ENCODE measurements at regions not wholly inside any gene's neighbourhood (a gene's known extent, or its start where the extent isn't known, plus 50 kb on each side); places are given as distances from the start of the nearest gene placed in this dataset.

- DNase-seq (ENCODE audit: low read depth): no peak
These were observed 133.4 kb downstream of the ESM1 start for GRCh38 chr5:54852007-54852406.

DNA sequence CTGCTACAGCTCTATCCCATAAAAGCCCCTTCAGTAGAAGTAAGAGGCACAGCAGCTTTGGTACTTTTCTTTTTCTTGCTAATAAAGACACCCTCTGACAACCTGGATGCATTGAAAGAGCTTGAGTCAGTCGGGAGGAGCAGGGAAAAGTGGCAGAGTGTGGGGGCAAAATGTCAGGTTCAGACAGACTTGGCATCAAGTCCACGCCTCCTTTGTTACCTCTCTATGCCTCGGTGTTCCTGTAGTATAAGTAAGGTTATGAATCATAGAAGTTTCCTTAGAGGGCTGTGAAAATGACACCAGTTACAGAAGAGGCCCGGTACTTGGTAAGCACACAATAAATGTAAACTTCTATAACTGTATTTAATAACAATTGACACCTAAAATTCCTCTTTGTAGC is 133.9 kb downstream of the ESM1 start:
- DNase-seq (ENCODE audit: low read depth): no peak

DNA sequence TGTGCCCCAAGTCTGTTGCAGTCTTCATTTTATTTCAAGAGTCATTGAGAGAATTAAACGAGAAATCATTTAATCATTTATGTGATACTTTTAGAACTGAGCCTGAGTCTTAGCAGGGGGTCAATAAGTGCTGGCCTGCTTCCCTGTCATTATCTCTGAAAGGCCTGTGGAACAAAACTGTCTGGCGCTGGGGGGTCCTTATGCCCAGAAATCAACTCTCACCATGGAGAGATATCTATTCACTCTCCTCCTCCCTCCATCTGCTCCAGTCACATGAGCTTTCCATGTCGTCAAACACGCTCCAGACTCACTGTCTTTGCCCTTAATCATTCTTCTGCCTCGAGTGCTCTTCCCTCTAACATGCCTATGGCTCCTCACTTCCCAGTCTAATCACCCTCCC is 136.8 kb downstream of the ESM1 start:
- no peak for DNase-seq (ENCODE audit: low read depth)

GRCh38 chr5:54845567-54845941 is 139.8 kb downstream of the ESM1 start:
- DNase-seq (ENCODE audit: low read depth): no peak

DNA sequence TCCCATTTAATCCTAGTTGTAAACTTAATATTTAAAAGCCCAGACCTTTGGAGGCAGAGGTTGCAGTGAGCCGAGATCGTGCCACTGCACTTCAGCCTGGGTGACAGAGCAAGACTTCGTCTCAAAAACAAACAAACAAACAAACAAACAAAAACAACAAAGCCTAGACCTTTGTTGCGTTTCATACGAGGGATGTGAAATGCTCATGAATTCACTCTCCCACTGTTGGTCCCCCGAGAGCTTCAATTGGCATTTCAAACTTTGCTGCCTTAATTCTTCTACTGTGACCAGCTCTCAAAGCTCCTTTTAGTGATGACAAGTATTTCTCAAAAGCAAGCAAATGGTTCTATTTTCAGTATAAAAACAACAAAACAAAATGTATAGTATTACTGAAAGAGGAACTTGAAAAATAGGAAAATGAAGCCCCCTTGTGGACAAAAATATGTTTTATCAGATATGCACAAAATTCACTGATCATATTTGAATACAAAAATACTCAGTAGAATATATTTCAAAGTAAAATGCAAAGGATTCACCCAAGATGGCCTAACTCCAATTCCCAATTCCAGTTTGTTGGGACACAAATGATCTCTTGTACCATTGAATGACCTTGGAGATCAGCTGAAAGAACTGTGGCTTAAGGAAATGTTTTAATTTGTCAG is 140.4 kb downstream of the ESM1 start:
- no peak for DNase-seq (ENCODE audit: low read depth)

DNA sequence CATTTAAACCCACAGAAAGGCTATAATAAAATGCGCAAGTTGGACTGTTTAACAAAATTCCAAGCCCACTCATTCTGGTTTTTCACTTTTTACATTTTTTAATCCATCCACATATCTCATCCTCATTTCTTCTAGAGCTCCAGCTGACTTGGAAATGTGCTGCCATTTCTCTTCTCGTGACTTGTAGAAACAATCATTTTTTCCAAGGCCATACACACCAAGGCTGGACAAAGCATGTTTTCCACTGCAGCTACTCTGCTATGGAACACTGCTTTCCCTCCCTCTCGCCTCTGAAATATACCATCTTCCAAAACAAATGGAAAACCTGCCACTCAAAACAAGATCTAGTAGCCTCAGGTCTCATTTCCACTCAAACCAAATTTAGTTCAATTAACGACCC is 141.1 kb downstream of the ESM1 start:
- no peak for DNase-seq (ENCODE audit: low read depth)

DNA sequence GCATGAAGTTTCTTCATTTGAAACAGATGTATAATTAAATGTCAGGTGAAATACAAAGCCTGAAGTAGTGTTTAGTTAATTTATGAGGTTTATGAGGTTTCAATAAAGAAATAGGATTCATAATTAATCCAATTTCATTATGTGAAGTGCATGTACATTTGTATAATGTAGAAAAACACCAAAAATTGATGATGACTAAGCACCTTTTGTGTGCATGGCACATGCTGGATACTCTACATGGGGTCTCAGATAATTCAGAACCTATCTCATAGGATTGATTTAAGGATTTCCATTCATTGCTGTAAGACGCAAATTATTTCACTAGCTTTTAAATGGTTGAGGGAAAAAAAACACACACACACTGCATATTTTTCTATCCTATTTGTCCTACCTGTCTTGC is 143.9 kb downstream of the ESM1 start:
- DNase-seq (ENCODE audit: low read depth): no peak

DNA sequence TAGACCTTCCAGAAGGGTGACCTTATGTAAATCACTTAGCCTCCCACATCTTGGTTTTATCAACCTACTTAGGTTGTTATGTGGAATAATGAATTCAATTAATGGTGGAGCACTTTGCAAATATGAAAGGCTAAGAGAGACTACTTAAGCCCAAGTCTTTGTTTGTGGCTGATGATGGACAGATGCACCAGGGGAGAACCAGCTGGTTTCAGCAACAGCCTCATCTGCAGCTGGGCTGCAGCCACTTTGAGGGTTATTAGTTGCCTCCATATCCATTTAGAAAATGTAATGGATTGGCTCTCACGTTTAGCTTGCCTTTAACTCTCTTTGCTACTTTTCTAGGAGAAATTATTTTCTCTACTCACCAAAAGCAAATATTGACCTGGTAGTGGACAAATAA is 146.6 kb downstream of the ESM1 start:
- no peak for DNase-seq (ENCODE audit: low read depth)

DNA sequence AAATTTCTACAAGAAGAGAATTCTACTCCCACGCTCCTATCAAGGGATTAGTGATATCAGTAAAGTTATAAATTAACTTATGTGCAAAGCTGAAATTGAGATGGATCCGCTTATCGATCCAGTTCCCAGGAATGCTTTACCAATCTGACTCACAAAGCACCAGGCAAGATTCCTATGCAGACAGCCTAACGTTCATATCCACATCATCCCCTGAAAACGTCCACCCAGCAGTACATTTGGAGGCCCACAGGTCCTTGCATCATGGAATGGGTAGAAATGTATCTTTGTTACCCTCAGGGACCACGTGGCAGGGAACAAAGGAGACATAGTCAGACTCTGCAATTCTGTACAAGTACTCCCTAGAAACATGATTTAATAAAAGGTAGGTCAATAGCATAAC is 147.4 kb downstream of the ESM1 start:
- no peak for DNase-seq (ENCODE audit: low read depth)

GRCh38 chr5:54837093-54837492 is 148.3 kb downstream of the ESM1 start:
- DNase-seq (ENCODE audit: low read depth): no peak

- no peak for DNase-seq (ENCODE audit: low read depth)
These were observed 149.7 kb downstream of the ESM1 start for GRCh38 chr5:54835647-54836046.

GRCh38 chr5:54834121-54834842 is 151.1 kb downstream of the ESM1 start:
- DNase-seq (ENCODE audit: low read depth): no peak

DNA sequence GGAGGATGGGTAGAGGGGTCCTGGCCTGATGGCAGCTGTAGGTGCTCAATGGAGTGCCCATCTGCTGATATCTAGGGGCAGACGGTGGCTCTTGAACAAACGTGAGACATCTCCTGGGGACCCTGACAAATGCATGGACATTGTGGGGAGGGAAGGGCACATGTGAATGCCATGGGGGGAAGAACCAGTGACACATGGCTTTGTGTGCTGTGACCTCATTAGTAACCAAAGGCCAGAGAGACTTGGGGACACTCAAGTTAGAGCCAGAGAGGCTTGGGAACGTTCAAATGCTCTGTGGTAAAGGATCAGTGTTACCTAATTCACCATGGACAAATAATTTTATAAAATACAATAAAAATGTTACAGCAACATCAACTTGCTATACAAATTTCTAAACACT is 151.8 kb downstream of the ESM1 start:
- no peak for DNase-seq (ENCODE audit: low read depth)

DNA sequence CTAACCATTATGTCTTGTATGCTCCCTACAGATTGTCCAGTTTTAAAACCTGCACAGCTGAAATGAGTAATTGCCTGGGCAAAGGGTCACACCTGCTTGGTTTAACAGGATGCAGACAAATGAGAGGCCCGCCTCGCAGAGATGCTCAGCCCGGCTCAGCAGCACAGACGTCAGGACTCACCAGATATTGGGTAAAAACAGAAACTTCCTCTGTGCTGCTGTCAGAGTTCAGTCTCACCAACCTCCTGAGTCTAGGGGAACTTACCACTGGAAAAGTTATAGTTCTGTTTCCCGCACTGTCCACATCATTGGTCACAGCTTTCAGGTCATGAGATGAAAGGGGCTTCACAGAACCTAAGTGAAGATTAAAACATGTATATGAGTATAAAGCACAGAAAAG is 152.5 kb downstream of the ESM1 start:
- DNase-seq (ENCODE audit: low read depth): no peak

- no peak for DNase-seq (ENCODE audit: low read depth)
These were observed 153.3 kb downstream of the ESM1 start for GRCh38 chr5:54832045-54832444.

DNA sequence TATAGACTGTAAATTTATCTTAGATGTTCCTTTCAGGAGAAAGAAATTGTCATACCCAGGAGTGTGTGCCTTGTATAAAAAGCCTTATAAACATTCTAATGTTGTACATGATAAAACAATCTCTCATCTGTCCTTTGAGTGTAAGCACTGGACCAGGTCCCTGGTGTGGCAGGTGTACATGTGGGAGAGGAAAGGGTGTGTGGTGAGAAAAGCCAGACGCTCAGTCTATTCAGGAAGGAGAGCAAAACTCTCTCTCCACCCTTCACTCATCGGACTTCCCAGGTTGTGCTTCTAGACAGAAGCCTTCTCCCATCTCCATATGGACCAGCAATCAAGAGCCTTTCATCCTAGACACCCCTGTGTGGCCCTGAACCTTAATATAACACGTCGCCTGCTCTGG is 154.2 kb downstream of the ESM1 start:
- no peak for DNase-seq (ENCODE audit: low read depth)

DNA sequence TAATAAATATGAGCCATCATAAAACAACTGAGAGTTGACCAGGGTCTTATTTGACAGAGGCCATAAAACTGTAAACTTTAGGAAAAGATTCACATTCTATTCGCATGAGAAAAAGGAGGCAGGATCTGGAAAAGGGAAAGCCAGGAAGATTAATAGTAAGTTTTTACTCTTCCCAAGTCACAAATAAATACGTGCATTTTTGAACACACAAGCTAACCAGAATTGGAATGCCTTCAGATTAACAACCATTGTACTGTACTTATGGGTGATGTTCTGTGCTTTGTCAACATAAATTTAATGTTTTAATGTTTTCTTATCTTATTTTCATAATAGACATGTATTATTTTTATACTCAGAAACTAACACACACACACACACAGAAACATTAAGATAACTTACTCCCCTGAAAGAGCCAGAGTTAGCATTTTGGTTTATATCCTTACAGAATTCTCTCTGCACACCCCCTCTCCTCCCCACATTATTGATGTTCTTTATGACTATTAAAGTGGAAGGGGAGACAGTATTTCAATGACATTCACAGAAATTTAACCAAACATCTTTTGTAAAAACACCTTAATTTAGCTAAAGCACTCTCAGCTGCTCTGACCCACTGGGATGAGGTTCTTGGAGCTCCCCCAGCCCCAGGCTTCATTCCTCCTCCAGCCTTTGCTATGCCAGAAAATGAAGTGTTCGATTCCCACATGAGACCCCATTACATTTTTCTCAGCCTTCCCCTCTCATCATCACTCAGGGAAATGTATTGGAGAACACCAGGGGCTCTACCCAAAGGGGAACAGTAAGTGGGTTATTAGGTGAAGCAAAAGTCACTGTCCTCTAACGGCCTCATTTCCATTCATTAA is 155.5 kb downstream of the ESM1 start:
- DNase-seq (ENCODE audit: low read depth): no peak

DNA sequence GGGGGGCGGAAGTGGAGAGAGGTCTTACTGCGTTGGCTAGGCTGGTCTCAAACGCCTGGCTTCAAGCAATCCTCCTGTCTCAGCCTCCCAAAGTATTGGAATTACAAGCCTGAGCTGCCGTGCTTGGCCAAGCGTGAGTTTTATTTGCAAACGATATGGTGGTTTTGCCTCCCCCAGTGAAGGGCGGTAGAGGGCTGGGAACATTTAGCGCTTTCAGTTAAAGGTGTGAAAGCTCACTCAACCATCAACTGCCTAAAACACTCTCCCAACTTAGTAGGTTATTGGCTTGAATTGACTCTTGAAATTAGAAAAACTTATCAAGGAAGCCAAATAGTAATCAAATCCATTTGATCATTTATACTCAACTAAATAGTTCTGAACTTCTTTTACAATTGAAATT is 156.3 kb downstream of the ESM1 start:
- DNase-seq (ENCODE audit: low read depth): no peak

DNA sequence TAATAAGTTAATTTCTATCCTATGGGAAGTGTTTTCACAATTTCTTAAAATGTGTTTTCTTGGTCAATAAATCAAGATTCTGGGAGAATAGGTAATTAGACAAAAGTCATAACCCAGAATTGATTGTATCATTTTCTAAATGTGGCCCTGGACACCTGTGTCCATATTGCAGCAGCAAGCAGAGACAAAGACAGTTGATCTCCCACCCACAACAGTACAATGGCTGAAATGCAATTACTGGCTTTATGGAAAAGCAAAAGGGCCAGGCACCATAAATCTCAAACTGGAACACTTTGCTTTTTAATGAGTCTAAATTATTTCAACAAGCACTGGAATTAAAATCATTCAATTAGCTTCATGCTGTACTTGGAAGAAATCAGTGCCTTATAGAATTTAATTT is 157.2 kb downstream of the ESM1 start:
- DNase-seq (ENCODE audit: low read depth): no peak

GRCh38 chr5:54825005-54825404 is 160.4 kb downstream of the ESM1 start:
- no peak for DNase-seq (ENCODE audit: low read depth)

DNA sequence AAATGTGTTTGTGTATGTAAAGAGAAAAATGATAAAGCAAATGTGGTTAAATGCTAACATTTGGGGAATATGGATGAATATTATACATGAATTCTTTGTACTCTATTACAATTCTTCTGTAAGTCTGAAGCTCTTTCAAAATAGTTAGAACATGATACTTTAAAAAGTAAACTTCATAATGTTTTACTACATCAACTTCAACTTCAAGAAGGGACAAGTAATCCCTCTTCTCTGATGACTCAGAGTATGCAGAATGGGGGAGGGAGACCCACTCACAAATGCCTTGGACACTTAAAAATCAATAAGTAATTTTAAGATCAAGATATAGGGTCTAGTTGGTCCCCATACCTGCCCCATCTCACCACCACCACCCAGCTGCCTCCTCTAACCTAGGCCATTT is 162.4 kb downstream of the ESM1 start:
- DNase-seq (ENCODE audit: low read depth): no peak

GRCh38 chr5:54822324-54822687 is 163.1 kb downstream of the ESM1 start:
- DNase-seq (ENCODE audit: low read depth): no peak
